IMR-90 (cell line): ENCODE measurements at regions not wholly inside any gene's neighbourhood (a gene's known extent, or its start where the extent isn't known, plus 50 kb on each side); places are given as distances from the start of the nearest gene placed in this dataset.

ENCODE experiments used
- ATAC-seq: fragments of 200-7000 bp; cut with Tn5 transposase; 2 replicates; pipeline ENCODE4 v1.9.1; 2020; ENCODE audit warnings: low read depth, mild to moderate bottlenecking, moderate library complexity
- BruUV-seq: library from RNA; stranded (reverse); fragments of 400-500 nt; replicated peaks from 2 replicates; lab custom pipeline; 2021; lab: Mats Ljungman, UMichigan
- CTCF ChIA-PET: fragments of 300-600 bp; formaldehyde crosslinking; extraction: SDS; loops from one replicate; lab custom pipeline; 2021; ENCODE audit warnings: antibody characterized with exemption; lab: Yijun Ruan, JAX
- POLR2A ChIA-PET: fragments of 300-600 bp; sonication (Branson Sonifier 250); formaldehyde crosslinking; loops from one replicate; lab custom pipeline; 2022; ENCODE audit warnings: antibody characterized with exemption; ENCODE audit not compliant: unreplicated experiment; lab: Charles Lee
- DNase-seq: peaks from one replicate; pipeline ENCODE4 v3.0.0; 2013
- H2AFZ ChIP-seq: replicated peaks from 2 replicates; pipeline ENCODE3; 2013; ENCODE audit warnings: low read length, mild to moderate bottlenecking; ENCODE audit not compliant: poor library complexity
- H2AK5ac ChIP-seq: 2 replicates; pipeline ENCODE4 v1.6.1; 2013; ENCODE audit warnings: low read depth, low read length, inconsistent platforms
- H2AK9ac ChIP-seq: replicated peaks from 2 replicates; pipeline ENCODE3; 2013; ENCODE audit warnings: mild to moderate bottlenecking, low read depth, low read length, moderate library complexity; ENCODE audit not compliant: poor library complexity
- H2BK120ac ChIP-seq: 2 replicates; pipeline ENCODE4 v1.6.1; 2013; ENCODE audit warnings: low read depth, low read length, inconsistent platforms
- H2BK15ac ChIP-seq: 3 replicates; pipeline ENCODE4 v1.6.1; 2013; ENCODE audit warnings: low read depth, low read length, inconsistent platforms
- H2BK20ac ChIP-seq: 2 replicates; pipeline ENCODE4 v1.6.1; 2013; ENCODE audit warnings: low read depth, mild to moderate bottlenecking, inconsistent platforms, low read length, moderate library complexity
- H2BK5ac ChIP-seq: 2 replicates; pipeline ENCODE4 v1.6.1; 2013; ENCODE audit warnings: mild to moderate bottlenecking, low read depth, low read length, inconsistent platforms; ENCODE audit not compliant: poor library complexity, severe bottlenecking
- H3K14ac ChIP-seq: replicated peaks from 2 replicates; pipeline ENCODE4 v1.6.1; 2013; ENCODE audit warnings: low read depth, low read length, inconsistent platforms
- H3K18ac ChIP-seq: 2 replicates; pipeline ENCODE4 v1.6.1; 2013; ENCODE audit warnings: low read depth, low read length, control low read depth
- H3K23ac ChIP-seq: 2 replicates; pipeline ENCODE4 v1.6.1; 2013; ENCODE audit warnings: low read depth, low read length, inconsistent platforms
- H3K27ac ChIP-seq: 2 replicates; pipeline ENCODE4 v1.5.1; 2013; ENCODE audit warnings: mild to moderate bottlenecking, control low read depth, low read length; ENCODE audit not compliant: insufficient read depth
- H3K27me3 ChIP-seq: 2 replicates; pipeline ENCODE4 v1.6.1; 2013; ENCODE audit warnings: low read length; ENCODE audit not compliant: control insufficient read depth, insufficient read depth
- H3K36me3 ChIP-seq: 2 replicates; pipeline ENCODE4 v1.6.1; 2013; ENCODE audit warnings: low read length, mixed read lengths; ENCODE audit not compliant: control insufficient read depth, insufficient read depth
- H3K4ac ChIP-seq: 2 replicates; pipeline ENCODE4 v1.6.1; 2013; ENCODE audit warnings: low read depth, low read length, inconsistent platforms
- H3K4me1 ChIP-seq: 2 replicates; pipeline ENCODE4 v1.6.1; 2013; ENCODE audit warnings: low read length, mixed read lengths; ENCODE audit not compliant: control insufficient read depth, insufficient read depth
- H3K4me2 ChIP-seq: 2 replicates; pipeline ENCODE4 v1.6.1; 2013; ENCODE audit warnings: low read depth, mild to moderate bottlenecking, control low read depth, low read length, moderate library complexity
- H3K4me3 ChIP-seq: 2 replicates; pipeline ENCODE4 v1.5.1; 2013; ENCODE audit warnings: low read depth, mild to moderate bottlenecking, control low read depth, low read length, moderate library complexity; ENCODE audit not compliant: insufficient read depth
- H3K56ac ChIP-seq: 2 replicates; pipeline ENCODE4 v1.6.1; 2013; ENCODE audit warnings: low read length, inconsistent platforms; ENCODE audit not compliant: insufficient read depth; ENCODE audit errors: extremely low read depth
- H3K79me1 ChIP-seq, 2 experiments: 2 replicates each; pipeline ENCODE4 v1.6.1; 2013; ENCODE audit warnings: low read length in 2 of 2, inconsistent platforms in 1 of 2, low read depth in 1 of 2
- H3K9ac ChIP-seq: 2 replicates; pipeline ENCODE4 v1.6.1; 2013; ENCODE audit warnings: low read depth, low read length, control low read depth
- H3K9me1 ChIP-seq: 2 replicates; pipeline ENCODE4 v1.6.1; 2013; ENCODE audit warnings: low read length, inconsistent platforms; ENCODE audit not compliant: insufficient read depth
- H3K9me3 ChIP-seq: 2 replicates; pipeline ENCODE4 v1.6.1; 2013; ENCODE audit warnings: low read length; ENCODE audit not compliant: control insufficient read depth, insufficient read depth
- H4K20me1 ChIP-seq: 2 replicates; pipeline ENCODE4 v1.6.1; 2013; ENCODE audit warnings: low read length, inconsistent platforms; ENCODE audit not compliant: insufficient read depth
- H4K5ac ChIP-seq: 2 replicates; pipeline ENCODE4 v1.6.1; 2013; ENCODE audit warnings: mild to moderate bottlenecking, low read depth, low read length, control low read depth
- H4K8ac ChIP-seq, 2 experiments: 2 replicates each; pipeline ENCODE4 v1.6.1; 2013; ENCODE audit warnings: low read depth in 2 of 2, low read length in 2 of 2, control low read depth in 1 of 2, inconsistent platforms in 1 of 2
- H4K91ac ChIP-seq: 2 replicates; pipeline ENCODE4 v1.6.1; 2013; ENCODE audit warnings: low read depth, low read length, inconsistent platforms; ENCODE audit not compliant: insufficient read depth
- CEBPB ChIP-seq: IDR thresholded peaks from 2 replicates; pipeline ENCODE4 v1.6.1; 2012; ENCODE audit warnings: low read depth, low read length, improper control_type of control experiment
- CHD1 ChIP-seq: IDR thresholded peaks from 2 replicates; pipeline ENCODE4 v1.6.1; 2012; ENCODE audit warnings: low read depth, low read length, improper control_type of control experiment
- FOS ChIP-seq: fragments of 150-350 bp; IDR thresholded peaks from 2 replicates; pipeline ENCODE4 v1.6.1; 2016; ENCODE audit warnings: low read depth, low read length
- MAFK ChIP-seq: IDR thresholded peaks from 2 replicates; pipeline ENCODE4 v1.6.1; 2012; ENCODE audit warnings: low read depth, low read length, improper control_type of control experiment
- MAZ ChIP-seq: IDR thresholded peaks from 2 replicates; pipeline ENCODE4 v1.6.1; 2012; ENCODE audit warnings: low read depth, mild to moderate bottlenecking, low read length, improper control_type of control experiment, moderate library complexity, borderline replicate concordance
- MXI1 ChIP-seq: IDR thresholded peaks from 2 replicates; pipeline ENCODE4 v1.6.1; 2012; ENCODE audit warnings: low read depth, mild to moderate bottlenecking, low read length, moderate library complexity, borderline replicate concordance
- RAD21 ChIP-seq: IDR thresholded peaks from 2 replicates; pipeline ENCODE4 v1.6.1; 2012; ENCODE audit warnings: low read length, improper control_type of control experiment
- RCOR1 ChIP-seq: IDR thresholded peaks from 2 replicates; pipeline ENCODE4 v1.6.1; 2012; ENCODE audit warnings: mild to moderate bottlenecking, low read length, improper control_type of control experiment; ENCODE audit not compliant: insufficient replicate concordance
- RFX5 ChIP-seq: IDR thresholded peaks from 2 replicates; pipeline ENCODE4 v1.8.0; 2012; ENCODE audit warnings: low read depth, mild to moderate bottlenecking, low read length, moderate library complexity
- WGBS, 2 experiments: methylation state at CpG; one replicate each; pipeline versions ENCODE4 v1.1.5 to v1.1.7; 2013; ENCODE audit warnings: missing lambda C conversion rate in 2 of 2; ENCODE audit not compliant: insufficient read length in 1 of 2; ENCODE audit errors: extremely low coverage in 2 of 2; 5-methylcytosine and 5-hydroxymethylcytosine counted together
- dilution Hi-C: fragments of 300-500 bp; cut with HindIII; formaldehyde crosslinking; loops from one replicate; pipeline ENCODE4 v1.14.3; 2018; ENCODE audit warnings: low sequenced_read_pairs; ENCODE audit not compliant: unreplicated experiment
- in situ Hi-C: fragments of 300-500 bp; cut with MboI; formaldehyde crosslinking; loops from 3 replicates; pipeline ENCODE4 v1.14.3; 2019; ENCODE audit warnings: low sequenced_read_pairs, inconsistent platforms, mixed read lengths
- intact Hi-C: fragments of 100-400 bp; cut with micrococcal nuclease; formaldehyde crosslinking; loops from 2 replicates; pipeline ENCODE4 v1.10.0; 2022
- TF ChIP-seq, protein P1 (sequence below): fragments of 150-350 bp; IDR thresholded peaks from 2 replicates; pipeline ENCODE4 v1.6.1; 2016; ENCODE audit warnings: low read depth, mild to moderate bottlenecking, low read length, moderate library complexity, borderline replicate concordance
- TF ChIP-seq, protein P2 (sequence below): fragments of 150-350 bp; IDR thresholded peaks from 2 replicates; pipeline ENCODE4 v1.6.1; 2017; ENCODE audit warnings: mild to moderate bottlenecking, antibody characterized with exemption, low read length, low read depth

DNA sequence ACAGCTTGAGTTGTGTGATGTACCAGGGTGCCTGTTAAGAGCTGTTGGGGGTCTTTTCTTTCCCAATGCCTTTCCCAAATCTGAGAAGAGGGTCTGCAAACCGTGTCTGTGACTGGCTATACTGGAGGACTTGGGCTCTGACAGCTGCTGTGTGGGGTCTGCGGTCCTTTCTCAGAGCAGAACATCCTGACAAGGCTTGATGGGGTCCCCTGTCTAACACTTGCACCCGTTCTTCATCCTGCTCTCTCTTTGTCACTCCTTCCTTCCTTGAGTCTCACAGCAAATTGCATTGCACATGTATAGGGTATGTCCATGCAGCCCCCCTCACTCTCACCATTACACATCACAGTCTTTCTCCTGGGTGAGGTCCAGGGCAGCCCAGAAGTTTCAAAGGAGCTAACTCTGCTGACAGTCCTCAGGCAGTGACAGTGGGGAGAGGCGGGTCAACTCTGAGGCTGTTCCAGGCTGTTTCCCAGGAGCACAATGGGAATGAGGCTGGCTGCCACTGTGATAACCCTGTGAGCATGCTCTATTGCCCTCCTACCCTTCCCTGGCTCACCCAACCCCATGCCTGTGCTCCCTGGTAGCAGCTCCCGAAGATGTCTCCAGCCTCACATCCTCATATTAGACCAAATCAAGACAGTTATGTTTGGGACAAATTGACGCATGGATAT, 163.2 kb upstream of the GGTLC1 start:
- dilution Hi-C loops, result no loop called here
- Histone ChIP-seq H4K5ac (no peak overlapping the region), H2BK20ac (no peak overlapping the region), H3K4ac (no peak overlapping the region), H3K9ac (no peak overlapping the region), H2BK5ac (no peak overlapping the region), H4K20me1 (no peaks in the 10 kb centered on the region), H3K9me1 (no peaks in the 10 kb centered on the region), H4K91ac (no peak overlapping the region), H3K4me3 (no peak overlapping the region), H3K56ac (no peak overlapping the region), H3K4me2 (no peak overlapping the region), H2BK120ac (no peak overlapping the region), H3K79me1 (no peaks in the 10 kb centered on the region), H3K14ac (no peak overlapping the region), H3K36me3 (no peaks in the 10 kb centered on the region), H3K4me1 (no peaks in the 10 kb centered on the region), H3K18ac (no peak overlapping the region), H2AFZ (no peak overlapping the region), H2BK15ac (no peak overlapping the region), H3K9me3 (no peaks in the 10 kb centered on the region), H3K27ac (no peak overlapping the region), H4K8ac (no peak overlapping the region), H3K23ac (no peak overlapping the region), H2AK5ac (no peak overlapping the region), H2AK9ac (no peak overlapping the region), H3K27me3 (no peaks in the 10 kb centered on the region)
- no peak for ATAC-seq
- in situ Hi-C loops, result loop anchor here (10.0 kb wide), 1 partner anchor 643 kb away; no protein-coding TSS in a partner anchor
- ChIA-PET POLR2A (no interaction called here), CTCF (no interaction called here)
- BruUV-seq, result no TSS peak
- DNase-seq, result no peak
- 20% methylated on average over 1 of the region's 6 CpGs; no CpG with 5 or more reads in 1 of the 2 experiments for WGBS, 2 experiments
- intact Hi-C loops, result no loop called here
- TF ChIP-seq MAZ (no peak), CHD1 (no peak), CEBPB (no peak), FOS (no peak), RAD21 (no peak), RFX5 (no peak), MAFK (no peak), MXI1 (no peak), RCOR1 (no peak)
- TF ChIP-seq, protein P1, sequence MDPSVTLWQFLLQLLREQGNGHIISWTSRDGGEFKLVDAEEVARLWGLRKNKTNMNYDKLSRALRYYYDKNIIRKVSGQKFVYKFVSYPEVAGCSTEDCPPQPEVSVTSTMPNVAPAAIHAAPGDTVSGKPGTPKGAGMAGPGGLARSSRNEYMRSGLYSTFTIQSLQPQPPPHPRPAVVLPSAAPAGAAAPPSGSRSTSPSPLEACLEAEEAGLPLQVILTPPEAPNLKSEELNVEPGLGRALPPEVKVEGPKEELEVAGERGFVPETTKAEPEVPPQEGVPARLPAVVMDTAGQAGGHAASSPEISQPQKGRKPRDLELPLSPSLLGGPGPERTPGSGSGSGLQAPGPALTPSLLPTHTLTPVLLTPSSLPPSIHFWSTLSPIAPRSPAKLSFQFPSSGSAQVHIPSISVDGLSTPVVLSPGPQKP, result no peak
- TF ChIP-seq, protein P2, sequence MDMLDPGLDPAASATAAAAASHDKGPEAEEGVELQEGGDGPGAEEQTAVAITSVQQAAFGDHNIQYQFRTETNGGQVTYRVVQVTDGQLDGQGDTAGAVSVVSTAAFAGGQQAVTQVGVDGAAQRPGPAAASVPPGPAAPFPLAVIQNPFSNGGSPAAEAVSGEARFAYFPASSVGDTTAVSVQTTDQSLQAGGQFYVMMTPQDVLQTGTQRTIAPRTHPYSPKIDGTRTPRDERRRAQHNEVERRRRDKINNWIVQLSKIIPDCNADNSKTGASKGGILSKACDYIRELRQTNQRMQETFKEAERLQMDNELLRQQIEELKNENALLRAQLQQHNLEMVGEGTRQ, result no peak
